ENCODE measurements at regions not wholly inside any gene's neighbourhood (a gene's known extent, or its start where the extent isn't known, plus 50 kb on each side); places are given as distances from the start of the nearest gene placed in this dataset.

DNA sequence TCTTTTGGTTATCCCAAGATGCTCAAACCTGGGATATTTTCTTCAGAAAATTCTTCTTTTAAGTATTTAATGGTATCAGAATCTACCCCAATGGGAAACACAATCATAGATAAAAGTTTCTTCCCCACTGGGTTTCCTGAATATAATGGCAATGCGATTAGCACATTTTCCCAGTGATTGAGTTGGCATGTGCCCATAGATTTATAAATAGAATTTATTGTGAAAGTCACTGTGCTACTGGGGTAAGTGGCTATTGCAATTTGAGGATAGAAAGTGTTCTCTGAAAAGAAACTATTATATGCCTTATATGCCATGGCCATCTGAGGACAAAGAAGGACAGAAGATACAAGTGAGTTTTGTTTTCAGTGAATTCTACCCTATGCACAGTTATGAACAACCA is 99.0 kb upstream of the RBMS3 start:
- TF ChIP-seq, protein P1, sequence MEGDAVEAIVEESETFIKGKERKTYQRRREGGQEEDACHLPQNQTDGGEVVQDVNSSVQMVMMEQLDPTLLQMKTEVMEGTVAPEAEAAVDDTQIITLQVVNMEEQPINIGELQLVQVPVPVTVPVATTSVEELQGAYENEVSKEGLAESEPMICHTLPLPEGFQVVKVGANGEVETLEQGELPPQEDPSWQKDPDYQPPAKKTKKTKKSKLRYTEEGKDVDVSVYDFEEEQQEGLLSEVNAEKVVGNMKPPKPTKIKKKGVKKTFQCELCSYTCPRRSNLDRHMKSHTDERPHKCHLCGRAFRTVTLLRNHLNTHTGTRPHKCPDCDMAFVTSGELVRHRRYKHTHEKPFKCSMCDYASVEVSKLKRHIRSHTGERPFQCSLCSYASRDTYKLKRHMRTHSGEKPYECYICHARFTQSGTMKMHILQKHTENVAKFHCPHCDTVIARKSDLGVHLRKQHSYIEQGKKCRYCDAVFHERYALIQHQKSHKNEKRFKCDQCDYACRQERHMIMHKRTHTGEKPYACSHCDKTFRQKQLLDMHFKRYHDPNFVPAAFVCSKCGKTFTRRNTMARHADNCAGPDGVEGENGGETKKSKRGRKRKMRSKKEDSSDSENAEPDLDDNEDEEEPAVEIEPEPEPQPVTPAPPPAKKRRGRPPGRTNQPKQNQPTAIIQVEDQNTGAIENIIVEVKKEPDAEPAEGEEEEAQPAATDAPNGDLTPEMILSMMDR (optimal IDR thresholded peaks at IDR 0.05 in 1 of 3, IDR thresholded peaks at IDR 0.05 in 1 of 3, conservative IDR thresholded peaks at IDR 0.05 in 1 of 3; ENCODE audit: extremely low read depth in 1 of 3, insufficient read depth in 2 of 3, low read length in 3 of 3) = no peak
- no peak for TF ChIP-seq EZH2 (IDR thresholded peaks at IDR 0.05; ENCODE audit: low read length)

All from keratinocyte (primary cell).